Parathyroid adenoma (tissue), 2 donors: ENCODE measurements at regions not wholly inside any gene's neighbourhood (a gene's known extent, or its start where the extent isn't known, plus 50 kb on each side); places are given as distances from the start of the nearest gene placed in this dataset.

ENCODE experiments used
- H2AFZ ChIP-seq: fragments of 300-600 bp; sonication (generic); one replicate; pipeline ENCODE4 v1.7.0; 2017; ENCODE audit warnings: antibody characterized with exemption, mild to moderate bottlenecking
- H3K27ac ChIP-seq: fragments of 300-600 bp; sonication (generic); one replicate; pipeline ENCODE4 v1.7.0; 2017
- H3K27me3 ChIP-seq: fragments of 300-600 bp; sonication (generic); one replicate; pipeline ENCODE4 v1.7.0; 2017; ENCODE audit warnings: low read length; ENCODE audit not compliant: control insufficient read depth, insufficient read depth
- H3K36me3 ChIP-seq: fragments of 300-600 bp; sonication (generic); one replicate; pipeline ENCODE4 v1.7.0; 2017; ENCODE audit warnings: low read length; ENCODE audit not compliant: control insufficient read depth, insufficient read depth
- H3K4me1 ChIP-seq: fragments of 300-600 bp; sonication (generic); one replicate; pipeline ENCODE4 v1.7.0; 2017; ENCODE audit warnings: control low read depth
- H3K4me2 ChIP-seq: fragments of 300-600 bp; sonication (generic); one replicate; pipeline ENCODE4 v1.7.0; 2017; ENCODE audit warnings: low read length
- H3K4me3 ChIP-seq: fragments of 300-600 bp; sonication (generic); one replicate; pipeline ENCODE4 v1.7.0; 2017; ENCODE audit warnings: low read depth, low read length
- H3K79me2 ChIP-seq: fragments of 300-600 bp; sonication (generic); one replicate; pipeline ENCODE4 v1.7.0; 2017; ENCODE audit warnings: control low read depth
- H3K9ac ChIP-seq: fragments of 300-600 bp; sonication (generic); one replicate; pipeline ENCODE4 v1.7.0; 2017; ENCODE audit warnings: mild to moderate bottlenecking
- H3K9me3 ChIP-seq: fragments of 300-600 bp; sonication (generic); one replicate; pipeline ENCODE4 v1.7.0; 2017; ENCODE audit warnings: low read length; ENCODE audit not compliant: control insufficient read depth
- TF ChIP-seq, protein P1 (sequence below): fragments of 300-600 bp; sonication (generic); IDR thresholded peaks from one replicate; pipeline ENCODE4 v1.7.0; 2017; ENCODE audit warnings: antibody characterized with exemption, mild to moderate bottlenecking
- donor health status: primary hyperparathyroidism.

DNA sequence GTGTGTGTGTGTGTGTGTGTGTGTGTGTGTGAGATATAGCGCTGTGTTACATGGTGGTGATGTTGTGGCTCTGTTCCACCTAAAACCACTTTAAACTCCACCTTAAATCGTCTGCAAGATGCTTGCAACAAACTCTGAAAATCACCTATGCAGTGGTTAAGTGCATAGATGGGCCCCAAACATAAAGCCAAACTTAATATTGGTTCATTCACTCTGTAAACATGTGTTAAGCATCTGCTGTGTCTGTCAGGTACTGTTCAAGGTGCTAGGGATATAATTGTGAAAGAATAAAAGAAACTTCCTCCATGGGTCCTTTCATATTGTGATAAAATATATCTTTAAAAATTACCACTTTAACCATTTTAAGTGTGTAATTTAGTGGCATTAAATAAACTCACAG is 645.4 kb upstream of the SORCS1 start:
- no peak overlapping the region for H3K9ac ChIP-seq
- TF ChIP-seq, protein P1, sequence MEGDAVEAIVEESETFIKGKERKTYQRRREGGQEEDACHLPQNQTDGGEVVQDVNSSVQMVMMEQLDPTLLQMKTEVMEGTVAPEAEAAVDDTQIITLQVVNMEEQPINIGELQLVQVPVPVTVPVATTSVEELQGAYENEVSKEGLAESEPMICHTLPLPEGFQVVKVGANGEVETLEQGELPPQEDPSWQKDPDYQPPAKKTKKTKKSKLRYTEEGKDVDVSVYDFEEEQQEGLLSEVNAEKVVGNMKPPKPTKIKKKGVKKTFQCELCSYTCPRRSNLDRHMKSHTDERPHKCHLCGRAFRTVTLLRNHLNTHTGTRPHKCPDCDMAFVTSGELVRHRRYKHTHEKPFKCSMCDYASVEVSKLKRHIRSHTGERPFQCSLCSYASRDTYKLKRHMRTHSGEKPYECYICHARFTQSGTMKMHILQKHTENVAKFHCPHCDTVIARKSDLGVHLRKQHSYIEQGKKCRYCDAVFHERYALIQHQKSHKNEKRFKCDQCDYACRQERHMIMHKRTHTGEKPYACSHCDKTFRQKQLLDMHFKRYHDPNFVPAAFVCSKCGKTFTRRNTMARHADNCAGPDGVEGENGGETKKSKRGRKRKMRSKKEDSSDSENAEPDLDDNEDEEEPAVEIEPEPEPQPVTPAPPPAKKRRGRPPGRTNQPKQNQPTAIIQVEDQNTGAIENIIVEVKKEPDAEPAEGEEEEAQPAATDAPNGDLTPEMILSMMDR, result no peak

DNA sequence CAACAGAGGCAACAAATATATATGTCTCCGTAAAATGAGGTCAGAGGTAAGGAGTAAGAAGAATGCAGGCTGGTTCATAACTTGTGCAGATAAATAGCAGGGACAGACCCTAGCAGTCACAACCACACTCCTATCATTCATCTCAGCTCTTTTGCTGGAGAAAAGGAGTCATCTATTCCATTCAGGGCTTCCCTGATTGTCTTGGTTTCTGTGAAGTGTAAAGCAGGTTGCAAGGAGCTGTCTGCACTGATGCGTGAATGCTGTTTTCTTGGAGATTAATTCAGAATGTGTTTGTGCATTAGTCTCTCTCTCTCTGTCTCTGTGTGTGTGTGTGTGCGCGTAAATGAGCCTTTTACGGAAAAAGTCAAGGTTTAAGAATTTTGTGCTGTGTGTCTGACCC is 643.3 kb upstream of the SORCS1 start:
- TF ChIP-seq, protein P1, result no peak
- no peak overlapping the region for H3K4me3 ChIP-seq
- no peak overlapping the region for H3K27ac ChIP-seq
- no peak overlapping the region for H3K4me2 ChIP-seq
- no peaks in the 10 kb centered on the region for H3K4me1 ChIP-seq
- H3K79me2 ChIP-seq, result no peaks in the 10 kb centered on the region
- H3K27me3 ChIP-seq, result no peaks in the 10 kb centered on the region
- H2AFZ ChIP-seq, result no peak overlapping the region
- no peaks in the 10 kb centered on the region for H3K9me3 ChIP-seq
- no peak overlapping the region for H3K9ac ChIP-seq
- H3K36me3 ChIP-seq, result no peaks in the 10 kb centered on the region

More for the DNA sequence above, 645.4 kb upstream of the SORCS1 start:
- Histone ChIP-seq H3K9me3 (no peaks in the 10 kb centered on the region), H3K4me3 (no peak overlapping the region), H3K4me2 (no peak overlapping the region), H3K36me3 (no peaks in the 10 kb centered on the region), H3K27me3 (no peaks in the 10 kb centered on the region), H3K4me1 (no peaks in the 10 kb centered on the region), H2AFZ (no peak overlapping the region), H3K27ac (no peak overlapping the region), H3K79me2 (no peaks in the 10 kb centered on the region)

DNA sequence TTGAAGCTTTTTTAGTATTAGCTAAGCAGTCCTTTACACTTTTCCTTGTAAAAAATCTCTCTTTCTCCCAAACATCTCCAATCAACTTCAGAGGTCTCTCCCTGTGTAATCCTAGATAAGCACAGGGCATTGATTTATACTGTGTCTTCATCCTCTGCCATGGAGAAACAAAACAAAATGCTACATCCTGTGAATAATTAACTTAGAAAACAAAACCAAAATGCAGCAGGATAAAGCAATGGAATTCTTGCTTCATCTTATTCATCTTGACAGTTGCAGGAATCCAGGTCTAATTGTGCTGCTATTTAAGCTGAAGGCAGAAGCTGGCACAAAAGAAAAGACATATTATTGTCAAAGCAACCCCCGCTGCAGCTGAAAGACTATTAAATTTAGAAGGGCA is 641.5 kb upstream of the SORCS1 start:
- no peaks in the 10 kb centered on the region for H3K9me3 ChIP-seq
- H3K27me3 ChIP-seq, result no peaks in the 10 kb centered on the region
- H3K9ac ChIP-seq, result no peak overlapping the region
- H3K79me2 ChIP-seq, result no peaks in the 10 kb centered on the region
- TF ChIP-seq, protein P1, result no peak
- H3K4me3 ChIP-seq, result no peak overlapping the region
- H3K4me1 ChIP-seq, result no peaks in the 10 kb centered on the region
- H3K36me3 ChIP-seq, result peaks cover 4% of the 10 kb centered on the region
- no peak overlapping the region for H2AFZ ChIP-seq
- no peak overlapping the region for H3K27ac ChIP-seq
- H3K4me2 ChIP-seq, result no peak overlapping the region

DNA sequence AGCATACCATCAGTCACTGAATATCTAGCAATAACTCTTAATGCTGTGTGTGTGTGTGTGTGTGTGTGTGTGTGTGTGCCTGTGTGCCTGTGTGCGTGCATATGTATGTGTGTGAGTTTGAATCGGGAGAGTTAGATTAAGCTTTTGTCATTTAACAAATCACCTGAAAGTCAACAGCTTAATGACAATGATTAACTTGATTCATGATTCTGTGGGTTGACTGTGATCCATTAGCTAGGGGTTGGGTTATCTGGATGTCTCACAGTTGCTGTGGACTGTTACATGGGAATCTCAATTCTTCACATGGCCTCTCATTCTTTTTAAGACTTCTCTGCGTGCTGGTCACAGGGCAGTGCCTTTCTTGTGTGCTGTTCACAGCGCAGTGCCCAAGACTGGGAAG is 639.0 kb upstream of the SORCS1 start:
- Histone ChIP-seq H3K9ac (no peak overlapping the region), H3K4me3 (no peak overlapping the region), H3K27me3 (no peaks in the 10 kb centered on the region), H3K9me3 (no peaks in the 10 kb centered on the region), H3K4me1 (no peaks in the 10 kb centered on the region), H2AFZ (no peak overlapping the region), H3K4me2 (no peak overlapping the region), H3K36me3 (peaks cover 4% of the 10 kb centered on the region), H3K79me2 (no peaks in the 10 kb centered on the region), H3K27ac (no peak overlapping the region)
- TF ChIP-seq, protein P1, result no peak

DNA sequence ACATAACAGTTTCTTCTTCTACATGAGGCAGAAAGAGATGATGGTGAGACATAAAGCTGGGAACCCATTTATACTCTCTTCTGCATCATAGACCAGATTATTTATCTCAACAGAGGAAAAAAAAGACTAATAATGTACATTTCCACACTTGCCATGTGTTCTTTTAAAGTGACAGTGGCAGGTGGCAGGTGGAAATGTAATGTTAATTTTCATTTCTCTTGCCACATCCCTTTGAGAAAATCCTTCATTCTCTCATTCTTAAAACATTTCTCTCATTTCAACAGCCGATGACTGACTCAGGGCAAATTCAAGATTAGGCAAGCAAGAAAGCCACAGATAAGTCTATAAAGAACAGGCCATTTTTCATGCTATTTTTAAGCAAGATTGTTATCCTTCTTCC is 635.6 kb upstream of the SORCS1 start:
- no peak overlapping the region for H2AFZ ChIP-seq
- no peaks in the 10 kb centered on the region for H3K9me3 ChIP-seq
- no peak overlapping the region for H3K4me2 ChIP-seq
- H3K4me3 ChIP-seq, result no peak overlapping the region
- no peak overlapping the region for H3K9ac ChIP-seq
- no peaks in the 10 kb centered on the region for H3K79me2 ChIP-seq
- peaks cover 4% of the 10 kb centered on the region for H3K36me3 ChIP-seq
- no peaks in the 10 kb centered on the region for H3K4me1 ChIP-seq
- H3K27me3 ChIP-seq, result no peaks in the 10 kb centered on the region
- no peak overlapping the region for H3K27ac ChIP-seq
- TF ChIP-seq, protein P1, result no peak
